SK-N-SH treated with all-trans-retinoic acid at 6 μM for 48 hours (cell line): ENCODE measurements at regions not wholly inside any gene's neighbourhood (a gene's known extent, or its start where the extent isn't known, plus 50 kb on each side); places are given as distances from the start of the nearest gene placed in this dataset.

Experiments
- ARNTL ChIP-seq: fragments of 450-650 bp; formaldehyde crosslinking; IDR thresholded peaks from 2 replicates; pipeline ENCODE4 v1.5.0; 2020; ENCODE audit warnings: low read depth, mild to moderate bottlenecking, moderate library complexity, borderline replicate concordance
- BACH2 ChIP-seq: fragments of 250-450 bp; sonication (Bioruptor Pico); IDR thresholded peaks from 2 replicates; pipeline ENCODE4 v1.9.0; 2021; ENCODE audit warnings: mild to moderate bottlenecking, borderline replicate concordance
- GLIS3 ChIP-seq: fragments of 250-450 bp; sonication (Bioruptor Pico); IDR thresholded peaks from 2 replicates; pipeline ENCODE4 v1.5.0; 2020; ENCODE audit warnings: mild to moderate bottlenecking, moderate library complexity
- RARB ChIP-seq: fragments of 250-450 bp; sonication (Bioruptor Pico); IDR thresholded peaks from 2 replicates; pipeline ENCODE4 v1.8.0; 2021; ENCODE audit warnings: mild to moderate bottlenecking, moderate library complexity
- TCF4 ChIP-seq: fragments of 250-450 bp; sonication (Bioruptor Pico); IDR thresholded peaks from 2 replicates; pipeline ENCODE4 v1.8.0; 2021; ENCODE audit warnings: mild to moderate bottlenecking, moderate library complexity, borderline replicate concordance
- TSHZ2 ChIP-seq: fragments of 250-450 bp; sonication (Bioruptor Pico); IDR thresholded peaks from 2 replicates; pipeline ENCODE4 v1.5.0; 2020; ENCODE audit warnings: mild to moderate bottlenecking, moderate library complexity
- ZFP3 ChIP-seq: fragments of 250-450 bp; sonication (Bioruptor Pico); IDR thresholded peaks from 2 replicates; pipeline ENCODE4 v1.5.0; 2020; ENCODE audit warnings: mild to moderate bottlenecking, moderate library complexity
- ZFP30 ChIP-seq: fragments of 450-650 bp; formaldehyde crosslinking; IDR thresholded peaks from 2 replicates; pipeline ENCODE4 v1.5.0; 2022; ENCODE audit warnings: mild to moderate bottlenecking, moderate library complexity

GRCh38 chr12:65663097-65663496 lies 161.2 kb upstream of the HMGA2 start:
- TF ChIP-seq GLIS3 (CRISPR knock-in tag): no peak
- TF ChIP-seq RARB: no peak
- TF ChIP-seq ZFP30: no peak
- TF ChIP-seq TSHZ2 (CRISPR knock-in tag): no peak
- no peak for TF ChIP-seq TCF4 (CRISPR knock-in tag)
- TF ChIP-seq ARNTL (CRISPR knock-in tag): no peak
- TF ChIP-seq BACH2: no peak
- TF ChIP-seq ZFP3 (CRISPR knock-in tag): no peak
